ENCODE measurements at regions not wholly inside any gene's neighbourhood (a gene's known extent, or its start where the extent isn't known, plus 50 kb on each side); places are given as distances from the start of the nearest gene placed in this dataset.

DNA sequence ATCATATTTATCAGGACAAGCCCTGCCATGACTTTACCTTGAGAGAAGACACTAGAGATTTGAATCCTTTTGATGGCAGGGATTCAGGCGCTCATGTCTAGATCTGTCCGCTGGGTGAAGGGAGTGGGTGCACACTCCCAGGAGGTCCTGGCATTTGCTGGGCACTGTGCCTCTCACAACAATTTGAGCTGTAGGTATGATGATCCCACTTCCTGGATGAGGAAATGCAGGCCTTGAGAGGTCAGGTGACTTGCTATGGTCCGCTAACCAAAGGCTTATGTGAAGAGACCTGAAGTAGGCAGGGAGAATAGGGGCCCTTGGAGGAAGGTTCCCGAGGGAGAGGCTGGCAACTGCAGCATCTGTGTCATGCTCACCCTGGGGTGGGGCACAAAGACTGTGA, 206.1 kb downstream of the HAUS1 start:
- H3K9ac ChIP-seq (ENCODE audit: low read length), result no peak overlapping the region
- H3K4me1 ChIP-seq (ENCODE audit: insufficient read depth, low read length), result no peaks in the 10 kb centered on the region
- no peaks in the 10 kb centered on the region for H3K79me2 ChIP-seq (ENCODE audit: insufficient read depth, low read length)
- no peak overlapping the region for H3K4me3 ChIP-seq (ENCODE audit: insufficient read depth, low read depth, low read length)
- Mint-ChIP-seq H3K4me1 (ENCODE audit: low read depth, unreplicated experiment) (no peaks in the 10 kb centered on the region), H3K9me3 (ENCODE audit: unreplicated experiment) (peaks cover 13% of the 10 kb centered on the region), H3K27me3 (ENCODE audit: low read depth, unreplicated experiment) (peaks cover 33% of the 10 kb centered on the region), H3K4me3 (ENCODE audit: unreplicated experiment) (no peak overlapping the region), H3K36me3 (ENCODE audit: low read depth, unreplicated experiment) (no peaks in the 10 kb centered on the region), H3K27ac (ENCODE audit: unreplicated experiment) (no peak overlapping the region)
- H3K36me3 ChIP-seq (ENCODE audit: insufficient read depth, low read length), result no peaks in the 10 kb centered on the region
- peaks cover 3% of the 10 kb centered on the region for H3K27me3 ChIP-seq (ENCODE audit: insufficient read depth, low read length)
- H4K20me1 ChIP-seq (ENCODE audit: insufficient read depth, low read length), result no peaks in the 10 kb centered on the region
- TF ChIP-seq EZH2 (IDR thresholded peaks at IDR 0.05; ENCODE audit: insufficient read depth, low read length), result no peak
- TF ChIP-seq, protein P1, sequence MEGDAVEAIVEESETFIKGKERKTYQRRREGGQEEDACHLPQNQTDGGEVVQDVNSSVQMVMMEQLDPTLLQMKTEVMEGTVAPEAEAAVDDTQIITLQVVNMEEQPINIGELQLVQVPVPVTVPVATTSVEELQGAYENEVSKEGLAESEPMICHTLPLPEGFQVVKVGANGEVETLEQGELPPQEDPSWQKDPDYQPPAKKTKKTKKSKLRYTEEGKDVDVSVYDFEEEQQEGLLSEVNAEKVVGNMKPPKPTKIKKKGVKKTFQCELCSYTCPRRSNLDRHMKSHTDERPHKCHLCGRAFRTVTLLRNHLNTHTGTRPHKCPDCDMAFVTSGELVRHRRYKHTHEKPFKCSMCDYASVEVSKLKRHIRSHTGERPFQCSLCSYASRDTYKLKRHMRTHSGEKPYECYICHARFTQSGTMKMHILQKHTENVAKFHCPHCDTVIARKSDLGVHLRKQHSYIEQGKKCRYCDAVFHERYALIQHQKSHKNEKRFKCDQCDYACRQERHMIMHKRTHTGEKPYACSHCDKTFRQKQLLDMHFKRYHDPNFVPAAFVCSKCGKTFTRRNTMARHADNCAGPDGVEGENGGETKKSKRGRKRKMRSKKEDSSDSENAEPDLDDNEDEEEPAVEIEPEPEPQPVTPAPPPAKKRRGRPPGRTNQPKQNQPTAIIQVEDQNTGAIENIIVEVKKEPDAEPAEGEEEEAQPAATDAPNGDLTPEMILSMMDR (IDR thresholded peaks at IDR 0.05; ENCODE audit: insufficient read depth, low read depth, low read length), result no peak
- no peak for DNase-seq (ENCODE audit: low read depth)
- H3K27ac ChIP-seq (ENCODE audit: low read depth, low read length), result no peak overlapping the region
- no peak overlapping the region for H2AFZ ChIP-seq (ENCODE audit: low read depth, low read length)
- H3K4me2 ChIP-seq (ENCODE audit: low read length), result no peak overlapping the region
- H3K9me3 ChIP-seq (ENCODE audit: insufficient read depth, low read depth, low read length), result no peaks in the 10 kb centered on the region
- no peak for FAIRE-seq

DNA sequence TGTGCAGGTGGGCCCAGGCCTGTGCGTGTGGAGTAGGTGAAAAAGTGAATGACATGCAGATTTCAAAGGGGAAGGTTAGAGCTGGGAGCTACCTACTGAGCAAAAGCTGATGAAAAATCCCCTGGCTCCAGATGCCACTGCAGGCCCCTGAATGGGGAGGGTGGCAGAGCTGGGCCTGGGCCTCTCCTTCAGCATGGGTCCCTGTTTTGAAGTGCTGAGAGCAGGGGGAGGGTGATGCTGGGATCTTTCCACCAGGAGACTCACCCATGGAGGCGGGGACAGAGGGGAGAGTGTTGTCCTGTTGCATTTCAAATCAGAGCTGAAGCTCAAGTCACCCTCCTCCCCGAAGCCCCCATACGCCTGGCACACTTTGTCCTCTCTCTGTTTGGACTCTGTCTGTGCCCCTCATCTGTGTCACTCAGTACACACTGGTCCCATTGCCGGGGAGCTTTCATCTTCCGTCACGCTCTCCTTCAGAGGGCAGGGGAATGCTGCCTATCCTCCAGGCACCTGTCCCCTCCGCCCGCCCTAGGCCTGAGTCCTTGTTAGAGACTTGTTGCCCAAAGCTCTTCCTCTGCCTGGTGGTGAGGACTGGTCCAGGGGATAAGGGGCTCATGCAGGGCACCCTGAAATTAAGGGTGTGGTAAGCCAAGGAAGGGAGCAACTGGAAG, 206.6 kb downstream of the HAUS1 start:
- no peaks in the 10 kb centered on the region for H3K79me2 ChIP-seq (ENCODE audit: insufficient read depth, low read length)
- H3K4me1 ChIP-seq (ENCODE audit: insufficient read depth, low read length), result no peaks in the 10 kb centered on the region
- H3K9me3 Mint-ChIP-seq (ENCODE audit: unreplicated experiment), result peaks cover 13% of the 10 kb centered on the region
- no peak overlapping the region for H3K4me3 Mint-ChIP-seq (ENCODE audit: unreplicated experiment)
- no peaks in the 10 kb centered on the region for H3K4me1 Mint-ChIP-seq (ENCODE audit: low read depth, unreplicated experiment)
- peaks cover 3% of the 10 kb centered on the region for H3K27me3 ChIP-seq (ENCODE audit: insufficient read depth, low read length)
- no peak for FAIRE-seq
- no peak overlapping the region for H3K9ac ChIP-seq (ENCODE audit: low read length)
- H2AFZ ChIP-seq (ENCODE audit: low read depth, low read length), result no peak overlapping the region
- no peak overlapping the region for H3K27ac Mint-ChIP-seq (ENCODE audit: unreplicated experiment)
- H4K20me1 ChIP-seq (ENCODE audit: insufficient read depth, low read length), result no peaks in the 10 kb centered on the region
- H3K36me3 Mint-ChIP-seq (ENCODE audit: low read depth, unreplicated experiment), result no peaks in the 10 kb centered on the region
- no peak overlapping the region for H3K27ac ChIP-seq (ENCODE audit: low read depth, low read length)
- no peak overlapping the region for H3K4me3 ChIP-seq (ENCODE audit: insufficient read depth, low read depth, low read length)
- no peak overlapping the region for H3K4me2 ChIP-seq (ENCODE audit: low read length)
- no peaks in the 10 kb centered on the region for H3K9me3 ChIP-seq (ENCODE audit: insufficient read depth, low read depth, low read length)
- no peaks in the 10 kb centered on the region for H3K36me3 ChIP-seq (ENCODE audit: insufficient read depth, low read length)
- no peak for DNase-seq (ENCODE audit: low read depth)
- peaks cover 33% of the 10 kb centered on the region for H3K27me3 Mint-ChIP-seq (ENCODE audit: low read depth, unreplicated experiment)
- TF ChIP-seq EZH2 (IDR thresholded peaks at IDR 0.05; ENCODE audit: insufficient read depth, low read length), result no peak
- TF ChIP-seq, protein P1 (IDR thresholded peaks at IDR 0.05; ENCODE audit: insufficient read depth, low read depth, low read length), result no peak

DNA sequence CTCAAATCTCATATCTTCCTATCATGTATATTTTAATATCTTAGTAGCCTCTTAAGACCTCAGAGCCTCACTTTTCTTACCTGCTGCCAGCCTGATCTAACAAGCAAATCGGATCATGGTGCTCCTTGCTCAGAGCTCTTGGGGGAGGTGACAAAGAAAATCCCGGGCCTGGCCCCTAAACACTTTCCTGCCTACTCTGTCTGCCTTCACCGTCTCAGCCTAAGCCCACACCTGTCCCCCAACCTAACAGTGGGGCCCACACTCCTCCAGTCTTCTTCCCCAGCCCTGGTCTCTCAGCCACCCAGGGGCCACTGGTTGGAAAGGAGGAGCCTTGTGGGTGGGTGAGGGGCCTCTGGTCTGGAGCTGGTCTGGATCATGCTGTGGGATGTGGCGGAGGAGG, 207.3 kb downstream of the HAUS1 start:
- no peak overlapping the region for H3K4me2 ChIP-seq (ENCODE audit: low read length)
- H3K4me1 ChIP-seq (ENCODE audit: insufficient read depth, low read length), result no peaks in the 10 kb centered on the region
- Mint-ChIP-seq H3K27ac (ENCODE audit: unreplicated experiment) (no peak overlapping the region), H3K27me3 (ENCODE audit: low read depth, unreplicated experiment) (peaks cover 35% of the 10 kb centered on the region), H3K4me1 (ENCODE audit: low read depth, unreplicated experiment) (no peaks in the 10 kb centered on the region), H3K36me3 (ENCODE audit: low read depth, unreplicated experiment) (no peaks in the 10 kb centered on the region), H3K9me3 (ENCODE audit: unreplicated experiment) (peaks cover 10% of the 10 kb centered on the region), H3K4me3 (ENCODE audit: unreplicated experiment) (no peak overlapping the region)
- no peak overlapping the region for H3K4me3 ChIP-seq (ENCODE audit: insufficient read depth, low read depth, low read length)
- FAIRE-seq, result no peak
- no peaks in the 10 kb centered on the region for H4K20me1 ChIP-seq (ENCODE audit: insufficient read depth, low read length)
- TF ChIP-seq, protein P1 (IDR thresholded peaks at IDR 0.05; ENCODE audit: insufficient read depth, low read depth, low read length), result no peak
- no peak for TF ChIP-seq EZH2 (IDR thresholded peaks at IDR 0.05; ENCODE audit: insufficient read depth, low read length)
- no peak overlapping the region for H3K27ac ChIP-seq (ENCODE audit: low read depth, low read length)
- H3K9me3 ChIP-seq (ENCODE audit: insufficient read depth, low read depth, low read length), result no peaks in the 10 kb centered on the region
- no peaks in the 10 kb centered on the region for H3K36me3 ChIP-seq (ENCODE audit: insufficient read depth, low read length)
- no peak for DNase-seq (ENCODE audit: low read depth)
- no peak overlapping the region for H2AFZ ChIP-seq (ENCODE audit: low read depth, low read length)
- peaks cover 3% of the 10 kb centered on the region for H3K27me3 ChIP-seq (ENCODE audit: insufficient read depth, low read length)
- H3K9ac ChIP-seq (ENCODE audit: low read length), result no peak overlapping the region
- no peaks in the 10 kb centered on the region for H3K79me2 ChIP-seq (ENCODE audit: insufficient read depth, low read length)

Data from astrocyte (in vitro differentiated cells and primary cell).